ENCODE measurements at regions not wholly inside any gene's neighbourhood (a gene's known extent, or its start where the extent isn't known, plus 50 kb on each side); places are given as distances from the start of the nearest gene placed in this dataset.

- TF ChIP-seq FOXK2 (IDR thresholded peaks at IDR 0.05), result no peak
- TF ChIP-seq, protein P1, sequence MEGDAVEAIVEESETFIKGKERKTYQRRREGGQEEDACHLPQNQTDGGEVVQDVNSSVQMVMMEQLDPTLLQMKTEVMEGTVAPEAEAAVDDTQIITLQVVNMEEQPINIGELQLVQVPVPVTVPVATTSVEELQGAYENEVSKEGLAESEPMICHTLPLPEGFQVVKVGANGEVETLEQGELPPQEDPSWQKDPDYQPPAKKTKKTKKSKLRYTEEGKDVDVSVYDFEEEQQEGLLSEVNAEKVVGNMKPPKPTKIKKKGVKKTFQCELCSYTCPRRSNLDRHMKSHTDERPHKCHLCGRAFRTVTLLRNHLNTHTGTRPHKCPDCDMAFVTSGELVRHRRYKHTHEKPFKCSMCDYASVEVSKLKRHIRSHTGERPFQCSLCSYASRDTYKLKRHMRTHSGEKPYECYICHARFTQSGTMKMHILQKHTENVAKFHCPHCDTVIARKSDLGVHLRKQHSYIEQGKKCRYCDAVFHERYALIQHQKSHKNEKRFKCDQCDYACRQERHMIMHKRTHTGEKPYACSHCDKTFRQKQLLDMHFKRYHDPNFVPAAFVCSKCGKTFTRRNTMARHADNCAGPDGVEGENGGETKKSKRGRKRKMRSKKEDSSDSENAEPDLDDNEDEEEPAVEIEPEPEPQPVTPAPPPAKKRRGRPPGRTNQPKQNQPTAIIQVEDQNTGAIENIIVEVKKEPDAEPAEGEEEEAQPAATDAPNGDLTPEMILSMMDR (IDR thresholded peaks at IDR 0.05 in 2 of 3, conservative IDR thresholded peaks at IDR 0.05 in 1 of 3; ENCODE audit: control insufficient read depth in 2 of 3, extremely low read depth in 1 of 3, insufficient read depth in 1 of 3, low read depth in 3 of 3, low read length in 3 of 3), result no peak
These were observed 266.8 kb downstream of the PCDH20 start for GRCh38 chr13:61148691-61149315.

Measured in GM12878 (cell line).